ENCODE measurements at regions not wholly inside any gene's neighbourhood (a gene's known extent, or its start where the extent isn't known, plus 50 kb on each side); places are given as distances from the start of the nearest gene placed in this dataset.
"Not testable (repeated sequence)": the region's sequence is repeated elsewhere in the genome, so short reads cannot be mapped to it uniquely, and the experiment has no call there.

- no peak for DNase-seq
These were observed 1124.0 kb upstream of the TENM3 start for GRCh38 chr4:181119186-181119585.

GRCh38 chr4:181121733-181122132, 1121.5 kb upstream of the TENM3 start:
- no peak for DNase-seq

GRCh38 chr4:181127171-181127570, 1116.0 kb upstream of the TENM3 start:
- no peak for DNase-seq

- not testable (repeated sequence) for DNase-seq
These were observed 1112.9 kb upstream of the TENM3 start for GRCh38 chr4:181130317-181130716.

- no peak for DNase-seq
These were observed 1105.9 kb upstream of the TENM3 start for GRCh38 chr4:181137351-181137750.

- DNase-seq = no peak
These were observed 1105.1 kb upstream of the TENM3 start for GRCh38 chr4:181138116-181138515.

GRCh38 chr4:181140037-181140603, 1103.1 kb upstream of the TENM3 start:
- no peak for DNase-seq

GRCh38 chr4:181143250-181143854, 1099.8 kb upstream of the TENM3 start:
- DNase-seq = peak; percentile 36

GRCh38 chr4:181146051-181146450, 1097.2 kb upstream of the TENM3 start:
- no peak for DNase-seq

GRCh38 chr4:181147416-181147951, 1095.7 kb upstream of the TENM3 start:
- no peak for DNase-seq

- no peak for DNase-seq
These were observed 1094.7 kb upstream of the TENM3 start for GRCh38 chr4:181148470-181148869.

- DNase-seq = no peak
These were observed 1093.0 kb upstream of the TENM3 start for GRCh38 chr4:181150191-181150590.

GRCh38 chr4:181151856-181152255, 1091.3 kb upstream of the TENM3 start:
- DNase-seq = no peak

GRCh38 chr4:181157647-181158046, 1085.6 kb upstream of the TENM3 start:
- DNase-seq = no peak

GRCh38 chr4:181158971-181159370, 1084.2 kb upstream of the TENM3 start:
- no peak for DNase-seq

- DNase-seq = no peak
These were observed 1081.5 kb upstream of the TENM3 start for GRCh38 chr4:181161669-181162068.

- DNase-seq = no peak
These were observed 1080.9 kb upstream of the TENM3 start for GRCh38 chr4:181162266-181162665.

- DNase-seq = no peak
These were observed 1080.5 kb upstream of the TENM3 start for GRCh38 chr4:181162676-181163075.

GRCh38 chr4:181166742-181167399, 1076.3 kb upstream of the TENM3 start:
- DNase-seq = no peak

GRCh38 chr4:181168011-181168805, 1075.0 kb upstream of the TENM3 start:
- DNase-seq = no peak

GRCh38 chr4:181173046-181173445, 1070.2 kb upstream of the TENM3 start:
- DNase-seq = no peak

GRCh38 chr4:181176306-181176705, 1066.9 kb upstream of the TENM3 start:
- no peak for DNase-seq

GRCh38 chr4:181181331-181181730, 1061.9 kb upstream of the TENM3 start:
- no peak for DNase-seq
